Right atrium auricular region (tissue), 2 donors: ENCODE measurements at regions not wholly inside any gene's neighbourhood (a gene's known extent, or its start where the extent isn't known, plus 50 kb on each side); places are given as distances from the start of the nearest gene placed in this dataset.

ENCODE experiments used
- DNase-seq: peaks from one replicate; pipeline ENCODE4 v3.0.0-alpha.2; 2019; ENCODE audit warnings: low spot score
- H3K27ac ChIP-seq, 2 donors: fragments of 200-600 bp; sonication (generic); 1 replicate in 1 of 2; 2 replicates in 1 of 2; pipeline ENCODE4 v1.5.1; 2016 to 2019
- H3K27me3 ChIP-seq, 2 donors: fragments of 200-600 bp; sonication (generic); one replicate each; pipeline versions ENCODE4 v1.5.1 to v1.6.0; 2017 to 2019
- H3K36me3 ChIP-seq: fragments of 200-600 bp; sonication (generic); one replicate; pipeline ENCODE4 v1.5.1; 2016
- H3K4me1 ChIP-seq, 2 donors: fragments of 200-600 bp; sonication (generic); one replicate each; pipeline versions ENCODE4 v1.5.1 to v1.6.0; 2017 to 2019
- H3K4me3 ChIP-seq, 2 donors: fragments of 200-600 bp; sonication (generic); 1 replicate in 1 of 2; 2 replicates in 1 of 2; pipeline ENCODE4 v1.5.1; 2017 to 2019; ENCODE audit warnings: mild to moderate bottlenecking in 1 of 2, moderate library complexity in 1 of 2
- H3K9me3 ChIP-seq, 2 donors: fragments of 200-600 bp; sonication (generic); one replicate each; pipeline ENCODE4 v1.5.1; 2019
- TF ChIP-seq, protein P1 (sequence below), 2 donors: fragments of 200-600 bp; sonication (generic); IDR thresholded peaks; one replicate each; pipeline ENCODE4 v1.5.1; 2019; ENCODE audit warnings: antibody characterized with exemption in 2 of 2

DNA sequence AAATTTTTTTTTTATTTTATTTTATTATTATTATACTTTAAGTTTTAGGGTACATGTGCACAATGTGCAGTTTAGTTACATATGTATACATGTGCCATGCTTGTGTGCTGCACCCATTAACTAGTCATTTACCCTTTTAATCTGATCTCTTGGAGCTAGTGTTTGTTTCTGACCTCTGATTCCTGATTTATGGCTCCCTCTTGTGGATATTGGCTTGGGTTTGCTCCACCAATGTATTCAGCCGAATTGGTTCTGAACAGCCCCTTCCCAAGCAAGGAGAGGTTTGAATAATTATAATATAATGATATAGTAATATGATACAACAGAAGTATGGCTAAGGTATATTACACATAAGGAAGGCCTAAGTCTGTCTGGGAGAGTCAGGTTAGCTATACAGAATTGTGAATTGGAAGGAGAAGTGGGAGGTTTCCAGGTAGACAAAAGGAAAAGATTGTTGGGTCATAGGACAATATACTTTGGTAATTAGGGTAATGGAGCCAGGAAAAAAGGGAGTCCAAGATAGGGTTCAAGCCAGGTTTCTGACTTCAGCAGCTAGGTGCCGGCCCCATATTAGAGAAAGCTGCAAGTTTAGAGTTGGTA is 53.1 kb upstream of the HMCN1 start:
- Histone ChIP-seq H3K27me3 (no peaks in the 10 kb centered on the region), H3K9me3 (no peaks in the 10 kb centered on the region), H3K27ac (no peak overlapping the region), H3K4me3 (no peak overlapping the region), H3K4me1 (peaks cover 0 to 8% of the 10 kb centered on the region in 2 donors), H3K36me3 (no peaks in the 10 kb centered on the region)
- no peak for DNase-seq
- TF ChIP-seq, protein P1, sequence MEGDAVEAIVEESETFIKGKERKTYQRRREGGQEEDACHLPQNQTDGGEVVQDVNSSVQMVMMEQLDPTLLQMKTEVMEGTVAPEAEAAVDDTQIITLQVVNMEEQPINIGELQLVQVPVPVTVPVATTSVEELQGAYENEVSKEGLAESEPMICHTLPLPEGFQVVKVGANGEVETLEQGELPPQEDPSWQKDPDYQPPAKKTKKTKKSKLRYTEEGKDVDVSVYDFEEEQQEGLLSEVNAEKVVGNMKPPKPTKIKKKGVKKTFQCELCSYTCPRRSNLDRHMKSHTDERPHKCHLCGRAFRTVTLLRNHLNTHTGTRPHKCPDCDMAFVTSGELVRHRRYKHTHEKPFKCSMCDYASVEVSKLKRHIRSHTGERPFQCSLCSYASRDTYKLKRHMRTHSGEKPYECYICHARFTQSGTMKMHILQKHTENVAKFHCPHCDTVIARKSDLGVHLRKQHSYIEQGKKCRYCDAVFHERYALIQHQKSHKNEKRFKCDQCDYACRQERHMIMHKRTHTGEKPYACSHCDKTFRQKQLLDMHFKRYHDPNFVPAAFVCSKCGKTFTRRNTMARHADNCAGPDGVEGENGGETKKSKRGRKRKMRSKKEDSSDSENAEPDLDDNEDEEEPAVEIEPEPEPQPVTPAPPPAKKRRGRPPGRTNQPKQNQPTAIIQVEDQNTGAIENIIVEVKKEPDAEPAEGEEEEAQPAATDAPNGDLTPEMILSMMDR (IDR thresholded peaks at IDR 0.05), result peak; percentile 30 to 70

GRCh38 chr1:185680453-185680852 is 53.7 kb upstream of the HMCN1 start:
- Histone ChIP-seq H3K27me3 (no peaks in the 10 kb centered on the region), H3K4me3 (no peak overlapping the region), H3K27ac (no peak overlapping the region), H3K36me3 (no peaks in the 10 kb centered on the region), H3K9me3 (no peaks in the 10 kb centered on the region), H3K4me1 (peaks cover 0 to 8% of the 10 kb centered on the region in 2 donors)
- DNase-seq, result no peak
- TF ChIP-seq, protein P1 (IDR thresholded peaks at IDR 0.05), result no peak

DNA sequence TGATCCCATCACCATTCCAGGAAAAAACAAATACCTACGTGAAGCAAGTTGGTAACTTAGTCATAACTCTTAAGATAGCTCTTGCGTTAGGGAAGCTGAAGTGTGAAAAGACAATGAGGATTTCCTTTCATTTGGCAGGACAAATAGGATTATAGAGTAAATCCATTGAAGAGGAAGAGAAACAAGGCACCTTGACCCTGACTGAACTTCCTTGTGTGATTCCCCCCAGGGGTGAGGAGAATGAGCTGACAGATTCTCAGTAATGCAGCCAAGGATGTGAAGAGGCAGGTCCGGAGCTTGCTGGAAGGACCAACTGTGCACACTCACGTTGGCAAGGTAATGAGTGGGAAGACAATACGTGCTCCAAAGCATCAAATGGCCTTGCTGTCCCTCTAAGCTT is 55.0 kb upstream of the HMCN1 start:
- TF ChIP-seq, protein P1 (IDR thresholded peaks at IDR 0.05), result no peak
- Histone ChIP-seq H3K4me1 (peaks cover 0 to 8% of the 10 kb centered on the region in 2 donors), H3K4me3 (no peak overlapping the region), H3K27me3 (no peaks in the 10 kb centered on the region), H3K36me3 (no peaks in the 10 kb centered on the region), H3K27ac (no peak overlapping the region), H3K9me3 (no peaks in the 10 kb centered on the region)
- DNase-seq, result no peak

DNA sequence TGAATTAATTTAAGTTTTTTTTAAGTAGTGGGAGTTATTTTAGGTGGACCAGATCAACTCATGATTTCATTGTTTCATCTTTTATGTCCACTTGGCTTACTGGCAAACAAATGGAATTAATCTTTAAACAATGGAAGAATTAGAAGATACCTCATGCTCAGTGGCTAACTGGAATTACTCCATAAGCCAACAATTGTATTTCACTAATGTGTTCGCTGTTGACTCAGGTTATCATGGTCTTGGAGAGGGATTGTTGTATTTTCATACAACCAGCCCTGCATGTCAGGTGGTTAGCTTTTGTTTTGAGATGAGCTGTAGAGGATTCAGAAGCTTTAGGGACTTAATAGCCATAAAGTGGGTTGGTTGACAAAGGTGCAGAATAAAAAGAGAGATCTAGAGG is 57.2 kb upstream of the HMCN1 start:
- no peak for DNase-seq
- Histone ChIP-seq H3K4me1 (peaks cover 0 to 11% of the 10 kb centered on the region in 2 donors), H3K4me3 (no peak overlapping the region), H3K27me3 (no peaks in the 10 kb centered on the region), H3K27ac (no peak overlapping the region), H3K36me3 (no peaks in the 10 kb centered on the region), H3K9me3 (no peaks in the 10 kb centered on the region)
- TF ChIP-seq, protein P1 (IDR thresholded peaks at IDR 0.05), result no peak

GRCh38 chr1:185674201-185674600 is 60.0 kb upstream of the HMCN1 start:
- no peaks in the 10 kb centered on the region for H3K36me3 ChIP-seq
- no peak for DNase-seq
- H3K4me3 ChIP-seq, result no peak overlapping the region
- no peaks in the 10 kb centered on the region for H3K27me3 ChIP-seq
- H3K4me1 ChIP-seq, result peaks cover 0 to 3% of the 10 kb centered on the region in 2 donors
- TF ChIP-seq, protein P1 (IDR thresholded peaks at IDR 0.05), result no peak
- H3K27ac ChIP-seq, result peak overlapping the region in 1 of 2 donors; percentile 2
- no peaks in the 10 kb centered on the region for H3K9me3 ChIP-seq
